CD14-positive monocyte (primary cell): ENCODE measurements at regions not wholly inside any gene's neighbourhood (a gene's known extent, or its start where the extent isn't known, plus 50 kb on each side); places are given as distances from the start of the nearest gene placed in this dataset.

Source experiments
- DNase-seq, 3 donors: peaks; one replicate each; pipeline ENCODE4 v3.0.0-alpha.2; 2011 to 2022
- H2AFZ ChIP-seq: 2 replicates; pipeline ENCODE4 v1.6.0; 2012; ENCODE audit warnings: mild to moderate bottlenecking, low read depth, low read length, inconsistent platforms; ENCODE audit not compliant: insufficient read depth, poor library complexity, severe bottlenecking
- H3K27ac ChIP-seq, 2 donors: 1 replicate in 1 of 2; 2 replicates in 1 of 2; pipeline ENCODE4 v1.5.1; 2012 to 2013; ENCODE audit warnings: low read length in 2 of 2, control low read depth in 1 of 2, inconsistent platforms in 1 of 2, low read depth in 1 of 2, mild to moderate bottlenecking in 1 of 2
- H3K27me3 ChIP-seq, 2 donors: one replicate each; pipeline versions ENCODE4 v1.6.0 to v1.6.1; 2011 to 2013; ENCODE audit warnings: low read length in 2 of 2; ENCODE audit not compliant: control insufficient read depth in 2 of 2, insufficient read depth in 2 of 2
- H3K36me3 ChIP-seq, 2 donors: replicated peaks in 1 of 2; 1 replicate in 1 of 2; 2 replicates in 1 of 2; pipeline versions ENCODE4 v1.5.1 to v1.6.1; 2012 to 2013; ENCODE audit warnings: low read length in 2 of 2, control low read depth in 1 of 2, inconsistent platforms in 1 of 2, mild to moderate bottlenecking in 1 of 2; ENCODE audit not compliant: insufficient read depth in 2 of 2, control insufficient read depth in 1 of 2
- H3K4me1 ChIP-seq, 2 donors: 1 replicate in 1 of 2; 2 replicates in 1 of 2; pipeline versions ENCODE4 v1.5.1 to v1.6.1; 2012 to 2013; ENCODE audit warnings: low read length in 2 of 2, control low read depth in 1 of 2, inconsistent platforms in 1 of 2, mild to moderate bottlenecking in 1 of 2, moderate library complexity in 1 of 2; ENCODE audit not compliant: insufficient read depth in 2 of 2, control insufficient read depth in 1 of 2
- H3K4me2 ChIP-seq: replicated peaks from 2 replicates; pipeline ENCODE3; 2012; ENCODE audit warnings: low read length, moderate library complexity, mild to moderate bottlenecking; ENCODE audit not compliant: poor library complexity, severe bottlenecking; ENCODE audit errors: extremely low read depth
- H3K4me3 ChIP-seq, 3 experiments: fragments of 200-600 bp in 1 of 3; sonication (generic) in 1 of 3; replicated peaks in 1 of 3; 1 replicate in 2 of 3; 2 replicates in 1 of 3; pipeline ENCODE4 v1.5.1; 2011 to 2013; ENCODE audit warnings: low read length in 3 of 3, mild to moderate bottlenecking in 3 of 3, control low read depth in 2 of 3, low read depth in 2 of 3, inconsistent platforms in 1 of 3, moderate library complexity in 1 of 3
- H3K79me2 ChIP-seq: 2 replicates; pipeline ENCODE4 v1.6.0; 2012; ENCODE audit warnings: mild to moderate bottlenecking, control low read depth, inconsistent platforms, low read length, moderate library complexity; ENCODE audit not compliant: insufficient read depth
- H3K9ac ChIP-seq: 2 replicates; pipeline ENCODE4 v1.6.0; 2017; ENCODE audit warnings: low read length, mild to moderate bottlenecking; ENCODE audit not compliant: insufficient read depth, poor library complexity, severe bottlenecking
- H3K9me3 ChIP-seq, 2 donors: replicated peaks in 1 of 2; 1 replicate in 1 of 2; 2 replicates in 1 of 2; pipeline versions ENCODE4 v1.5.1 to v1.6.1; 2012 to 2013; ENCODE audit warnings: low read length in 2 of 2, control low read depth in 1 of 2; ENCODE audit not compliant: control insufficient read depth in 1 of 2, insufficient read depth in 1 of 2
- H4K20me1 ChIP-seq: 2 replicates; pipeline ENCODE4 v1.6.0; 2012; ENCODE audit warnings: mild to moderate bottlenecking, low read length, control low read depth, moderate library complexity; ENCODE audit not compliant: insufficient read depth
- H3K27ac Mint-ChIP-seq, 7 donors: one replicate each; pipeline ENCODE4 v1.8.0; 2020; ENCODE audit warnings: mild to moderate bottlenecking in 7 of 7, mixed read lengths in 7 of 7, moderate library complexity in 6 of 7, inconsistent platforms in 2 of 7
- H3K27me3 Mint-ChIP-seq, 3 donors: one replicate each; pipeline ENCODE4 v1.8.0; 2021 to 2022; ENCODE audit warnings: low read depth in 3 of 3, mild to moderate bottlenecking in 3 of 3, mixed read lengths in 3 of 3, moderate library complexity in 3 of 3, inconsistent platforms in 1 of 3
- H3K36me3 Mint-ChIP-seq, 2 donors: one replicate each; pipeline ENCODE4 v1.8.0; 2020; ENCODE audit warnings: mixed read lengths in 2 of 2, inconsistent platforms in 1 of 2, mild to moderate bottlenecking in 1 of 2
- H3K4me1 Mint-ChIP-seq: one replicate; pipeline ENCODE4 v1.8.0; 2020; ENCODE audit warnings: mild to moderate bottlenecking, mixed read lengths
- H3K4me3 Mint-ChIP-seq, 2 donors: one replicate each; pipeline ENCODE4 v1.8.0; 2020; ENCODE audit warnings: mild to moderate bottlenecking in 2 of 2, mixed read lengths in 2 of 2, moderate library complexity in 1 of 2
- H3K9me3 Mint-ChIP-seq, 7 donors: one replicate each; pipeline ENCODE4 v1.8.0; 2020 to 2022; ENCODE audit warnings: mixed read lengths in 7 of 7, mild to moderate bottlenecking in 6 of 7, moderate library complexity in 6 of 7, inconsistent platforms in 2 of 7
- WGBS: methylation state at CpG from one replicate; pipeline ENCODE4 v1.1.5; 2013; ENCODE audit warnings: missing lambda C conversion rate; ENCODE audit not compliant: insufficient coverage; 5-methylcytosine and 5-hydroxymethylcytosine counted together
- intact Hi-C, 2 donors: fragments of 100-400 bp; cut with micrococcal nuclease; formaldehyde crosslinking; loops; one replicate each; pipeline versions ENCODE4 v1.15.0 to v1.15.1; 2023
- TF ChIP-seq, protein P1 (sequence below): fragments of 200-600 bp; IDR thresholded peaks from one replicate; pipeline ENCODE4 v1.8.0; 2022; ENCODE audit warnings: antibody characterized with exemption, mild to moderate bottlenecking

GRCh38 chr3:110184536-110184935 lies 847.2 kb upstream of the DPPA4 start:
- H3K4me1 ChIP-seq, result no peaks in the 10 kb centered on the region
- TF ChIP-seq, protein P1, sequence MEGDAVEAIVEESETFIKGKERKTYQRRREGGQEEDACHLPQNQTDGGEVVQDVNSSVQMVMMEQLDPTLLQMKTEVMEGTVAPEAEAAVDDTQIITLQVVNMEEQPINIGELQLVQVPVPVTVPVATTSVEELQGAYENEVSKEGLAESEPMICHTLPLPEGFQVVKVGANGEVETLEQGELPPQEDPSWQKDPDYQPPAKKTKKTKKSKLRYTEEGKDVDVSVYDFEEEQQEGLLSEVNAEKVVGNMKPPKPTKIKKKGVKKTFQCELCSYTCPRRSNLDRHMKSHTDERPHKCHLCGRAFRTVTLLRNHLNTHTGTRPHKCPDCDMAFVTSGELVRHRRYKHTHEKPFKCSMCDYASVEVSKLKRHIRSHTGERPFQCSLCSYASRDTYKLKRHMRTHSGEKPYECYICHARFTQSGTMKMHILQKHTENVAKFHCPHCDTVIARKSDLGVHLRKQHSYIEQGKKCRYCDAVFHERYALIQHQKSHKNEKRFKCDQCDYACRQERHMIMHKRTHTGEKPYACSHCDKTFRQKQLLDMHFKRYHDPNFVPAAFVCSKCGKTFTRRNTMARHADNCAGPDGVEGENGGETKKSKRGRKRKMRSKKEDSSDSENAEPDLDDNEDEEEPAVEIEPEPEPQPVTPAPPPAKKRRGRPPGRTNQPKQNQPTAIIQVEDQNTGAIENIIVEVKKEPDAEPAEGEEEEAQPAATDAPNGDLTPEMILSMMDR, result no peak
- peaks cover 0 to 7% (median 2%) of the 10 kb centered on the region in 7 donors for H3K9me3 Mint-ChIP-seq
- H3K27ac ChIP-seq, result no peak overlapping the region
- H3K27me3 ChIP-seq, result no peaks in the 10 kb centered on the region
- H3K36me3 Mint-ChIP-seq, result no peaks in the 10 kb centered on the region
- no peak overlapping the region for H3K27ac Mint-ChIP-seq
- H4K20me1 ChIP-seq, result no peaks in the 10 kb centered on the region
- no peaks in the 10 kb centered on the region for H3K79me2 ChIP-seq
- H3K27me3 Mint-ChIP-seq, result no peaks in the 10 kb centered on the region
- no peak for DNase-seq
- peaks cover 0 to 4% of the 10 kb centered on the region in 2 donors for H3K9me3 ChIP-seq
- no peak overlapping the region for H3K9ac ChIP-seq
- no peaks in the 10 kb centered on the region for H3K4me1 Mint-ChIP-seq
- no peak overlapping the region for H3K4me3 Mint-ChIP-seq
- no peak overlapping the region for H3K4me2 ChIP-seq
- H3K36me3 ChIP-seq, result no peaks in the 10 kb centered on the region
- no peak overlapping the region for H3K4me3 ChIP-seq
- WGBS, result no CpG with 5 or more reads among the region's 1 CpG
- intact Hi-C loops, result no loop called here
- H2AFZ ChIP-seq, result no peak overlapping the region

DNA sequence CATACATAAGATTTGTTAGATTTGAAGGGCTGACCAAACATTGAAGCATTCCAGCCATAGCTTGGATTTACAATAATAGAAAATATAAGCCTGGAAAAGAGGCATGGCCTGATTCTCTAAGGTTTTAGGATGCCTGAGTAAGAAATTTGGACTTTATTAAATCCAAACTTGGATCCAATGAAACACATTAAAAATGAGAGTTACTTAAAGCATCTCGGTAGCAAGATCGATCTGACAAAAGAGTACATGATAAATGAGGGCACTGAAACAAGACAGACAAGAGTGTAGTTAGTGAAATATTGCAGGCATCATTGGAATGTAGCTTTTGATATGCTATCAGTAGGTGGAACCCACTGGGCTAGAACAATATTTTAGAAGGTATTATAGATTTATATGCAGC lies 855.7 kb upstream of the DPPA4 start:
- Mint-ChIP-seq H3K9me3 (peaks cover 0 to 6% (median 4%) of the 10 kb centered on the region in 7 donors), H3K27ac (no peak overlapping the region), H3K4me1 (no peaks in the 10 kb centered on the region), H3K4me3 (no peak overlapping the region), H3K36me3 (no peaks in the 10 kb centered on the region), H3K27me3 (no peaks in the 10 kb centered on the region)
- no peaks in the 10 kb centered on the region for H4K20me1 ChIP-seq
- H3K4me3 ChIP-seq, result no peak overlapping the region
- no peak overlapping the region for H2AFZ ChIP-seq
- no peaks in the 10 kb centered on the region for H3K27me3 ChIP-seq
- H3K79me2 ChIP-seq, result no peaks in the 10 kb centered on the region
- H3K27ac ChIP-seq, result no peak overlapping the region
- H3K4me1 ChIP-seq, result no peaks in the 10 kb centered on the region
- H3K9ac ChIP-seq, result no peak overlapping the region
- peaks cover 0 to 4% of the 10 kb centered on the region in 2 donors for H3K9me3 ChIP-seq
- no peak overlapping the region for H3K4me2 ChIP-seq
- intact Hi-C loops, result no loop called here
- TF ChIP-seq, protein P1, result no peak
- DNase-seq, result no peak
- WGBS, result 100% methylated on average over 1 of the region's 2 CpGs
- H3K36me3 ChIP-seq, result no peaks in the 10 kb centered on the region
